Trophoblast cell (in vitro differentiated cells and primary cell): ENCODE measurements at regions not wholly inside any gene's neighbourhood (a gene's known extent, or its start where the extent isn't known, plus 50 kb on each side); places are given as distances from the start of the nearest gene placed in this dataset.

Source experiments
- DNase-seq, 2 donors: peaks; one replicate each; pipeline ENCODE4 v3.0.0-alpha.2; 2016
- H2AFZ ChIP-seq: 2 replicates; pipeline ENCODE4 v1.6.1; 2013; ENCODE audit warnings: low read length, moderate library complexity, mild to moderate bottlenecking; ENCODE audit not compliant: insufficient read depth, poor library complexity
- H2AK5ac ChIP-seq: 2 replicates; pipeline ENCODE4 v1.6.1; 2013; ENCODE audit warnings: mild to moderate bottlenecking, low read length
- H2BK120ac ChIP-seq: 2 replicates; pipeline ENCODE4 v1.6.1; 2013; ENCODE audit warnings: low read length, mild to moderate bottlenecking, moderate library complexity; ENCODE audit not compliant: insufficient read depth, poor library complexity
- H2BK12ac ChIP-seq: 2 replicates; pipeline ENCODE4 v1.6.1; 2013; ENCODE audit warnings: mild to moderate bottlenecking, low read length, moderate library complexity
- H2BK5ac ChIP-seq: 2 replicates; pipeline ENCODE4 v1.6.1; 2013; ENCODE audit warnings: low read length, low read depth, moderate library complexity, mild to moderate bottlenecking; ENCODE audit not compliant: poor library complexity
- H3K14ac ChIP-seq: 2 replicates; pipeline ENCODE4 v1.6.1; 2013; ENCODE audit warnings: mild to moderate bottlenecking, low read length
- H3K18ac ChIP-seq: 2 replicates; pipeline ENCODE4 v1.6.1; 2013; ENCODE audit warnings: mild to moderate bottlenecking, low read length
- H3K23ac ChIP-seq: 2 replicates; pipeline ENCODE4 v1.6.1; 2013; ENCODE audit warnings: low read length
- H3K27ac ChIP-seq: 2 replicates; pipeline ENCODE4 v1.5.1; 2013; ENCODE audit warnings: low read depth, mild to moderate bottlenecking, inconsistent platforms, low read length, moderate library complexity
- H3K27me3 ChIP-seq: 2 replicates; pipeline ENCODE4 v1.6.1; 2013; ENCODE audit warnings: inconsistent platforms, mild to moderate bottlenecking, low read length, moderate library complexity; ENCODE audit not compliant: insufficient read depth
- H3K36me3 ChIP-seq, 2 experiments: 1 replicate in 1 of 2; 2 replicates in 1 of 2; pipeline ENCODE4 v1.6.1; 2013; ENCODE audit warnings: low read length in 2 of 2, mild to moderate bottlenecking in 2 of 2, moderate library complexity in 1 of 2; ENCODE audit not compliant: insufficient read depth in 2 of 2, control insufficient read depth in 1 of 2
- H3K4ac ChIP-seq: 2 replicates; pipeline ENCODE4 v1.6.1; 2013; ENCODE audit warnings: low read depth, mild to moderate bottlenecking, low read length, moderate library complexity
- H3K4me1 ChIP-seq, 2 experiments: 1 replicate in 1 of 2; 2 replicates in 1 of 2; pipeline ENCODE4 v1.6.1; 2013; ENCODE audit warnings: low read length in 2 of 2, mild to moderate bottlenecking in 2 of 2, moderate library complexity in 1 of 2; ENCODE audit not compliant: insufficient read depth in 2 of 2, control insufficient read depth in 1 of 2
- H3K4me2 ChIP-seq: 2 replicates; pipeline ENCODE4 v1.6.1; 2013; ENCODE audit warnings: inconsistent platforms, mild to moderate bottlenecking, low read length, moderate library complexity
- H3K4me3 ChIP-seq: 2 replicates; pipeline ENCODE4 v1.5.1; 2013; ENCODE audit warnings: mild to moderate bottlenecking, low read depth, low read length, inconsistent platforms
- H3K79me1 ChIP-seq: one replicate; pipeline ENCODE4 v1.6.1; 2013; ENCODE audit warnings: low read length
- H3K79me2 ChIP-seq: 2 replicates; pipeline ENCODE4 v1.6.1; 2013; ENCODE audit warnings: low read length, mild to moderate bottlenecking; ENCODE audit not compliant: control insufficient read depth, insufficient read depth, poor library complexity
- H3K9ac ChIP-seq: 2 replicates; pipeline ENCODE4 v1.6.1; 2013; ENCODE audit warnings: mild to moderate bottlenecking, low read length
- H3K9me3 ChIP-seq: 2 replicates; pipeline ENCODE4 v1.6.1; 2013; ENCODE audit warnings: low read depth, mild to moderate bottlenecking, control low read depth, inconsistent platforms, low read length; ENCODE audit not compliant: insufficient read depth
- H4K12ac ChIP-seq: 2 replicates; pipeline ENCODE4 v1.6.1; 2013; ENCODE audit warnings: low read depth, mild to moderate bottlenecking, low read length, moderate library complexity
- H4K8ac ChIP-seq: 2 replicates; pipeline ENCODE4 v1.6.1; 2013; ENCODE audit warnings: low read depth, mild to moderate bottlenecking, low read length, moderate library complexity
- H4K91ac ChIP-seq: one replicate; pipeline ENCODE4 v1.6.1; 2013; ENCODE audit warnings: low read depth, mild to moderate bottlenecking, low read length, moderate library complexity
- WGBS: extraction: QIAGEN DNeasy Blood & Tissue Kit; methylation state at CpG from one replicate; pipeline ENCODE4 v1.1.7; 2013; ENCODE audit warnings: missing lambda C conversion rate; ENCODE audit not compliant: insufficient read length, insufficient coverage; ENCODE audit errors: extremely low coverage; 5-methylcytosine and 5-hydroxymethylcytosine counted together

DNA sequence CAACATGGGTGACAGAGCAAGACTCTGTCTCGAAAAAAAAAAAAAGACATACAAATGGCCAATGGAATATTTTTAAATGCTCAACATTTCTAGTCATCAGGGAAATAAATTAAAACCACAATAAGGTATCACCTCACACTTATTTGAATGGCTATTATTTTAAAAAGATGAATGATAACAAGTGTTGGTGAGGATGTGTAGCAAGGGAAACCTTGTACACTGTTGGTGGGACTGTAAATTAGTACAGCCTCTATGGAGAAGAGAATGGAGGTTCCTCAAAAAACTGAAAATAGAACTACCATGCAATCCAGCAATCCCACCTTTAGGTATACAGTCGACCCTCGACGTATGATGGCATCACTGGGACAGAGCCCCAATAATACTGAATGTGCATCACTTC is 65.4 kb upstream of the DIP2C start:
- no peak for DNase-seq
- no CpG with 5 or more reads among the region's 4 CpGs for WGBS

DNA sequence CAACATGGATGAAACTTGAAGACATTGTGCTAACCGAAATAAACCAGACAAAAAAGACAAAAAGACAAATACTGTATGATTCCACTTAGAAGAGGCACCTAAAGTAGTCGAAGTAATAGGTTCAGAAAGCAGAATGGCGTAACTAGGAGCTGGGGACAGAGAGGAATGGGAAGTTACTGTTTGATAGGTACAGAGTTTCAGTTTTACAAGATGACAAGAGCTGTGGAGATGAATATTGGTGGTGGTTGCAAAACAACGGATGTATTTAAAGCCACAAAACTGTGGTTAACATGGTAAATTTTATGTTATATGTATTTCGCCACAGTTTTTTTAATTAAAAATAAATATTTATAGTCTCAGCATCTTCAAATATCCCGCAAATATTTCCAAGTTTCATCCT is 64.1 kb upstream of the DIP2C start:
- whole genome bisulfite sequencing = no CpG with 5 or more reads among the region's 6 CpGs
- H4K8ac ChIP-seq = no peak overlapping the region
- H3K9ac ChIP-seq = no peak overlapping the region

More for the DNA sequence above, 65.4 kb upstream of the DIP2C start:
- H3K79me2 ChIP-seq = no peaks in the 10 kb centered on the region
- H4K8ac ChIP-seq = no peak overlapping the region
- no peaks in the 10 kb centered on the region for H3K36me3 ChIP-seq
- no peaks in the 10 kb centered on the region for H3K27me3 ChIP-seq
- H3K23ac ChIP-seq = no peak overlapping the region
- H3K4me1 ChIP-seq = no peaks in the 10 kb centered on the region
- H3K4ac ChIP-seq = no peak overlapping the region
- no peak overlapping the region for H4K12ac ChIP-seq
- no peak overlapping the region for H3K14ac ChIP-seq
- H2BK5ac ChIP-seq = no peak overlapping the region
- no peak overlapping the region for H2AFZ ChIP-seq
- H2BK120ac ChIP-seq = no peak overlapping the region
- H2AK5ac ChIP-seq = no peak overlapping the region
- H3K9me3 ChIP-seq = peaks cover 4% of the 10 kb centered on the region
- H2BK12ac ChIP-seq = no peak overlapping the region
- no peak overlapping the region for H3K4me3 ChIP-seq
- no peak overlapping the region for H3K4me2 ChIP-seq
- H3K18ac ChIP-seq = no peak overlapping the region
- H3K9ac ChIP-seq = no peak overlapping the region
- no peak overlapping the region for H3K27ac ChIP-seq
- H3K79me1 ChIP-seq = no peaks in the 10 kb centered on the region
- no peak overlapping the region for H4K91ac ChIP-seq

DNA sequence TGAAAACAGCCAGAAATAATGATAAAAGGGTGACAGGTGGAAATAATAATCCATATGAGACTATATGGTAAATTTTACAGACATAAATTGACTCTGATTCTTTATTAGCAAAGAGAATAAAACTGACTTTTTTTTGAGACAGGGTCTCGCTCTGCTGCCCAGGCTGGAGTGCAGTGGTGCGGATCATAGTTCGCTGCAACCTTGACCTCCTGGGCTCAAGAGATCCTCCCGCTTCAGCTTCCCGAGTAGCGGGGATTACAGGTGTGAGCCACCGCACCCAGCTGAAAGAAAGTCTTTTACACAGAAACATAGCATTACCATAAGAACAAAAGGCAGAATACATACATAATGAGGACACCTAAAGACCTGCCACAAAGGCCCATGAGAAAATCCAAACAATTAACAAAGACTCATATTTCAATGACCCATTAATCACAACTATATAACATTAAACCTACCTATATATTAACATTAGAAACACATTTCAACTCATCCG is 51.5 kb upstream of the DIP2C start:
- no peak overlapping the region for H3K4me2 ChIP-seq
- H2AFZ ChIP-seq = no peak overlapping the region
- no peak overlapping the region for H3K4ac ChIP-seq
- H2AK5ac ChIP-seq = no peak overlapping the region
- H4K91ac ChIP-seq = no peak overlapping the region
- no peaks in the 10 kb centered on the region for H3K36me3 ChIP-seq
- no peak overlapping the region for H3K23ac ChIP-seq
- WGBS = 100% methylated on average over 1 of the region's 8 CpGs
- no peak overlapping the region for H3K18ac ChIP-seq
- no peaks in the 10 kb centered on the region for H3K27me3 ChIP-seq
- no peak overlapping the region for H4K8ac ChIP-seq
- H3K14ac ChIP-seq = no peak overlapping the region
- H3K79me2 ChIP-seq = no peaks in the 10 kb centered on the region
- no peak overlapping the region for H4K12ac ChIP-seq
- peaks cover 4% of the 10 kb centered on the region for H3K9me3 ChIP-seq
- H3K79me1 ChIP-seq = no peaks in the 10 kb centered on the region
- no peak overlapping the region for H3K27ac ChIP-seq
- no peaks in the 10 kb centered on the region for H3K4me1 ChIP-seq
- no peak overlapping the region for H2BK12ac ChIP-seq
- H2BK5ac ChIP-seq = no peak overlapping the region
- H2BK120ac ChIP-seq = no peak overlapping the region
- no peak overlapping the region for H3K9ac ChIP-seq
- no peak for DNase-seq
- no peak overlapping the region for H3K4me3 ChIP-seq

More for the DNA sequence above, 64.1 kb upstream of the DIP2C start:
- Histone ChIP-seq H3K9me3 (peaks cover 1% of the 10 kb centered on the region), H3K4me1 (no peaks in the 10 kb centered on the region), H3K23ac (no peak overlapping the region), H3K18ac (no peak overlapping the region), H3K4me2 (no peak overlapping the region), H2BK5ac (no peak overlapping the region), H2AK5ac (no peak overlapping the region), H3K27me3 (no peaks in the 10 kb centered on the region), H3K4me3 (no peak overlapping the region), H3K36me3 (no peaks in the 10 kb centered on the region), H3K14ac (no peak overlapping the region), H3K79me1 (no peaks in the 10 kb centered on the region), H4K91ac (no peak overlapping the region), H3K4ac (no peak overlapping the region), H3K79me2 (no peaks in the 10 kb centered on the region), H2BK120ac (no peak overlapping the region), H2AFZ (no peak overlapping the region), H4K12ac (no peak overlapping the region), H3K27ac (no peak overlapping the region), H2BK12ac (no peak overlapping the region)
- DNase-seq = no peak

DNA sequence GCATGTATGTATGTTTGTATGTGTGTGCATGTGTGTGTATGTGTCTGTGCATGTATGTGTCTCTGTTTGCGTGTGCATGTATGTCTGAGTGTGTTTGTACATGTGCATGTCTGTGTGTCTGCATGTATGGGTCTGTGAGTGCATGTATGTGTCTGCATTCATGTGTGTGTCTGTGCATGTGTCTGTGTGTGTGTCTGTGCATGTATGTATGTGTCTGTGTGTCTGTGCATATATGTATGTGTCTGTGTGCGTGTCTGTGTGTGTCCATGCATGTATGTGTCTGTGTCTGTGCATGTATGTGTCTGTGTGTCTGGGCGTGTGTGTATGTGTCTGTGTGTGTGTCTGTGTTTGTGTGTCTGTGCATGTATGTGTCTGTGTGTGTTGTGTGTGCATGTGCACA is 49.9 kb upstream of the DIP2C start:
- Histone ChIP-seq H3K4me1 (no peaks in the 10 kb centered on the region), H3K4ac (no peak overlapping the region), H4K12ac (no peak overlapping the region), H3K23ac (no peak overlapping the region), H4K8ac (no peak overlapping the region), H2BK12ac (no peak overlapping the region), H3K9me3 (peaks cover 4% of the 10 kb centered on the region), H2BK5ac (no peak overlapping the region), H3K4me2 (no peak overlapping the region), H4K91ac (no peak overlapping the region), H3K79me2 (no peaks in the 10 kb centered on the region), H2BK120ac (no peak overlapping the region), H3K18ac (no peak overlapping the region), H3K27ac (no peak overlapping the region), H3K79me1 (no peaks in the 10 kb centered on the region), H3K4me3 (peak overlapping the region; percentile 21), H3K14ac (no peak overlapping the region), H3K9ac (no peak overlapping the region), H2AK5ac (no peak overlapping the region), H3K27me3 (no peaks in the 10 kb centered on the region), H2AFZ (no peak overlapping the region), H3K36me3 (no peaks in the 10 kb centered on the region)
- DNase-seq = no peak
- WGBS = no CpG with 5 or more reads among the region's 3 CpGs
